Activated CD8-positive, alpha-beta T cell treated with anti-CD3 and anti-CD28 coated beads, Interleukin-2, amount 10 ng/mL, durations not matched to agents 7 days and 5 days (primary cell): ENCODE measurements at regions not wholly inside any gene's neighbourhood (a gene's known extent, or its start where the extent isn't known, plus 50 kb on each side); places are given as distances from the start of the nearest gene placed in this dataset.

ENCODE experiments used
- ATAC-seq: fragments of 150-1000 bp; cut with Tn5 transposase; one replicate; pipeline ENCODE4 v1.10.0; 2021; ENCODE audit warnings: moderate library complexity
- CTCF ChIA-PET: fragments of 350-600 bp; sonication (Branson Sonifier 250); formaldehyde crosslinking; loops from one replicate; lab custom pipeline; 2021; ENCODE audit warnings: antibody characterized with exemption; lab: Charles Lee
- POLR2A ChIA-PET: fragments of 350-600 bp; sonication (Branson Sonifier 250); formaldehyde crosslinking; loops from one replicate; lab custom pipeline; 2021; ENCODE audit warnings: antibody characterized with exemption; lab: Charles Lee
- DNase-seq: peaks from one replicate; pipeline ENCODE4 v3.0.0-alpha.2; 2020
- H3K27ac Mint-ChIP-seq: one replicate; pipeline ENCODE4 v1.8.0; 2021; ENCODE audit warnings: mild to moderate bottlenecking, mixed read lengths
- H3K27me3 Mint-ChIP-seq: one replicate; pipeline ENCODE4 v1.8.0; 2021; ENCODE audit warnings: low read depth, mixed read lengths
- H3K36me3 Mint-ChIP-seq: one replicate; pipeline ENCODE4 v1.8.0; 2021; ENCODE audit warnings: low read depth, mixed read lengths
- H3K4me1 Mint-ChIP-seq: one replicate; pipeline ENCODE4 v1.8.0; 2021; ENCODE audit warnings: low read depth, mixed read lengths
- H3K4me3 Mint-ChIP-seq: one replicate; pipeline ENCODE4 v1.8.0; 2021; ENCODE audit warnings: mild to moderate bottlenecking, mixed read lengths
- H3K9me3 Mint-ChIP-seq: one replicate; pipeline ENCODE4 v1.8.0; 2022; ENCODE audit warnings: mixed read lengths; ENCODE audit not compliant: insufficient read depth

DNA sequence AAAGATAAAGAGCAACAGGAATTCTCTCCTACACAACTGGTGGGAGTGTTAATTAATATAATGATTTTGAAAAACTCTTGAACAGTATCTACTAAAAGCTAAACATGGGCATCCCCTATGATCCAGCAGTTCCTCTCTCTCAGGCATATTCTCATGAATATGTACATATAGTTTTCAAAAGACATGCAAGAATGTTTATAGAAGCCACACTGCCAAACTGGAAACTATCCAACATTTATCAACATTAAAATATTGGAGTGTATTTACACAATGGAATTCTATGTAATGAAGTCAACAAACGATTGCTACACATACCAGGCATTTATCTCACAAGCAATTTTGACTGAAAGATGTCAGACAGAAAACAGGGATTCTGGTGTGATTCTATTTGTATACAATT, 404.5 kb upstream of the ANKRD30A start:
- H3K27me3 Mint-ChIP-seq, result no peaks in the 10 kb centered on the region
- CTCF ChIA-PET, result no interaction called here
- no peaks in the 10 kb centered on the region for H3K4me1 Mint-ChIP-seq
- ATAC-seq, result no peak
- no peaks in the 10 kb centered on the region for H3K36me3 Mint-ChIP-seq
- H3K9me3 Mint-ChIP-seq, result peaks cover 20% of the 10 kb centered on the region
- DNase-seq, result no peak
- POLR2A ChIA-PET, result no interaction called here
- no peak overlapping the region for H3K27ac Mint-ChIP-seq
- H3K4me3 Mint-ChIP-seq, result no peak overlapping the region

DNA sequence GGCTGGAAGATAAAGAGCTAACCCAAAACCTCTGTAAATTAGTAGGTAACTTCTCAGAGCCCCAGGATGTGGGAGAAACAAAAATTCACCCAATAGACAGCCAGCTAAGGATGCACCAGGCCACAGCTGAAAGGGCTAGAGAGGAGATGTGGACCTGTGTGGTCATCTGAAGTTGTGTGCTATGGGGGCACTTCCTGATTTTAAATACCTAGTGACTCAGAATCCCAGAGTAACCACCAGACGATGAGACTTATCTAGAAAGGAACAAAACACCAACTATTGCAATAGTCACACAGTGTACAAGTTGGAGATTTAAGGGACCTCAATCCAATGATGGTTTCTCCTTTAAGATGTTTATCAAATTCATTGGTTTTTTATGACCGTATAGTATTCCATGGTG, 408.3 kb upstream of the ANKRD30A start:
- no peak overlapping the region for H3K27ac Mint-ChIP-seq
- H3K36me3 Mint-ChIP-seq, result no peaks in the 10 kb centered on the region
- no peak for ATAC-seq
- CTCF ChIA-PET, result no interaction called here
- POLR2A ChIA-PET, result no interaction called here
- H3K4me3 Mint-ChIP-seq, result no peak overlapping the region
- H3K27me3 Mint-ChIP-seq, result no peaks in the 10 kb centered on the region
- H3K9me3 Mint-ChIP-seq, result peaks cover 16% of the 10 kb centered on the region
- no peaks in the 10 kb centered on the region for H3K4me1 Mint-ChIP-seq
- no peak for DNase-seq

DNA sequence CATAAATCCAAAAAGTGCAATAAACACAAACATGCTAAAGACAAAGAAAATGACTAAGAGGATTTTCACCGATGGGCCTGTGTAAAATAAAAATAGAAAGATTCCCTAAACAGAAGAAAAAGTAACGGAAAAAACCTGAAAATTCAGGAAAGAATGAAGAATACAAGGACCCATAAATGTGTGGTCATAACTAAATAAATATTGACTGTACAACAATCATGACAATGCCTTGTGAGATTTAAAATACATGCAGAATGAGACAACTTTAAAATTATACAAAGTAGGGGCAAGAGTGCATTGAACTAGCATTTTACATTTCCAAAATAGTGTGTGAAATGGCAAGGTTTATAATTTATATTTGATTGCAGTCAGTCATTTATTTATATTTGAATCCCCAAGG, 409.1 kb upstream of the ANKRD30A start:
- DNase-seq (no peak), ATAC-seq (no peak)
- H3K27me3 Mint-ChIP-seq, result no peaks in the 10 kb centered on the region
- H3K27ac Mint-ChIP-seq, result no peak overlapping the region
- H3K4me3 Mint-ChIP-seq, result no peak overlapping the region
- no peaks in the 10 kb centered on the region for H3K36me3 Mint-ChIP-seq
- H3K4me1 Mint-ChIP-seq, result no peaks in the 10 kb centered on the region
- CTCF ChIA-PET, result no interaction called here
- POLR2A ChIA-PET, result no interaction called here
- H3K9me3 Mint-ChIP-seq, result peaks cover 8% of the 10 kb centered on the region

DNA sequence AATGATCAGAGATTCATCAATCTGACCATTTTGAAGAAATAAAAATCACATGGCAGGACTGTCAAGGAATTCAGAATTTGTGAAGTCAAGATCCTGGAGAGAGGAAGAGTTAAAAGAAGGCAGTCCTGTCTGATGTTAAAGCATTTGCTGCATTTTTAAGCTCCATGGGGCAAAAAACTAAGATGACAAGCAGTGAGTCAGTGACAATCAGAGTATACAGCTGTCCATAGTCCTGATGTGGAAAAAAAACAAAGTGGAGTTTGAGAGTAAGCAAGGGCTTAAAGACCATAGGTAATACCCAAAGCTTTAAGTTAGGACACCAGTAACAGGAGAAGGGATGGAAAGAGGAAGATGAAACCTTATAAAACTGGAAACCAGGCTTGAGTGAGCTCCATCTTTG, 412.7 kb upstream of the ANKRD30A start:
- DNase-seq, result no peak

DNA sequence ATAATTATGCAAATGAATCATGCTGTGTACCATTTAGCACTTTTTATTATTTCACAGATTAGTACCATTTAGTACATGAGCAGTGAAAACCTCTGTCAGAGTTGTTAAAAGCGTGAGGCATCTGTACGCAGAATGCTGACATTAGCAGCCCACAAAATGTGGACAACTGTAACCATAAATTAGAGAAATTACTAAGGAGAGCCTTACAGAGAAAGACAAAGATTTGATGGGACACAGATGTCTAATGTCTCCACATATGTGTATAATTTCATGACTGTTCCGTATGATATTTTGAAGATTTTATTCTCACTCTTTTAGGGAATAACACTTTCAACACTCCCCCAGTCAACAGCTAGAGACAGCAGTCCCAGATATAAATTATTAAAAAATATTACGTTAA, 414.0 kb upstream of the ANKRD30A start:
- Mint-ChIP-seq H3K27ac (no peak overlapping the region), H3K9me3 (peaks cover 6% of the 10 kb centered on the region), H3K36me3 (no peaks in the 10 kb centered on the region), H3K27me3 (no peaks in the 10 kb centered on the region), H3K4me3 (no peak overlapping the region), H3K4me1 (no peaks in the 10 kb centered on the region)
- ChIA-PET POLR2A (no interaction called here), CTCF (no interaction called here)
- no peak for DNase-seq
- ATAC-seq, result no peak

More for the DNA sequence above, 412.7 kb upstream of the ANKRD30A start:
- ChIA-PET CTCF (no interaction called here), POLR2A (no interaction called here)
- Mint-ChIP-seq H3K36me3 (no peaks in the 10 kb centered on the region), H3K27me3 (no peaks in the 10 kb centered on the region), H3K4me3 (no peak overlapping the region), H3K9me3 (peaks cover 7% of the 10 kb centered on the region), H3K4me1 (no peaks in the 10 kb centered on the region), H3K27ac (no peak overlapping the region)
- ATAC-seq, result no peak

DNA sequence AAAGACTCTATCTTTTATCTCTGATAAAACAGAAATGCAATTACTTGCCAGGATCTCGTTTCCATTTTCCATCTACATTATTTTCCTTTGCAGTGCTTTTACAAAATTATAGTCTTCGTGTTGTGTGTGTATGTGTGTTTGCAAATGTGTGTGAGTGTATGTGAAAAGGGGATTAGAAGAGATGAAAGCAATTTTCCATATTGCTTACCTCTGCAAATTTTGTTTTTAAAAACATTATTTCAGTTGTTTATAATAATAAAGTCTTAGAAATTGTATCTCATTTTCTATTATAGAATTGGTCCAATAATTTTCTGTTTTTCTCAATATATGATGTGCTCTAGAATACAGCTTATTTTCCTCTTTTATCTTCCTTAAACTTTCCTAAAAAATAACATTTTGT, 421.3 kb upstream of the ANKRD30A start:
- H3K4me3 Mint-ChIP-seq, result no peak overlapping the region
- no peaks in the 10 kb centered on the region for H3K4me1 Mint-ChIP-seq
- peaks cover 9% of the 10 kb centered on the region for H3K9me3 Mint-ChIP-seq
- H3K27ac Mint-ChIP-seq, result no peak overlapping the region
- ATAC-seq (no peak), DNase-seq (no peak)
- ChIA-PET POLR2A (no interaction called here), CTCF (no interaction called here)
- no peaks in the 10 kb centered on the region for H3K36me3 Mint-ChIP-seq
- H3K27me3 Mint-ChIP-seq, result no peaks in the 10 kb centered on the region

DNA sequence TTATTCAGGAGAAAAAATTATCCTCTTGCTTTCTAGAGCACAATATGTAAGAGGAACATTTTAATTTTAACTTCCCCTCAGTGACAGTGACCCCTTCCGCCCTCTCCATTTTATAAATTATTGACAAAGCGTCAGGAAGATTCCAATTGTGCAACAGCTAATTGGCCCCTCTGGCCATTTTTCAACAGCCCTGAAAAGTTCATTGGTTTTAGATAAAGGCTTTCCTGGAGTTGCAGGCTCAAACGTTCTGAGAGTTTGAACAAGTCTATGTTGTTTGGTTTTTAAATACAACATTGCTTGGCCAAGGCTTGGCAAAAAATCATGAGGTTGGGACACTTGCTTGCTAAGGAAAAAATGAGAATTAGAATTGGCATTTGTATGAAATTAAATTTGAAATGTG, 422.2 kb upstream of the ANKRD30A start:
- CTCF ChIA-PET, result no interaction called here
- H3K36me3 Mint-ChIP-seq, result no peaks in the 10 kb centered on the region
- POLR2A ChIA-PET, result no interaction called here
- no peak overlapping the region for H3K4me3 Mint-ChIP-seq
- no peaks in the 10 kb centered on the region for H3K4me1 Mint-ChIP-seq
- ATAC-seq, result no peak
- peaks cover 16% of the 10 kb centered on the region for H3K9me3 Mint-ChIP-seq
- no peak overlapping the region for H3K27ac Mint-ChIP-seq
- no peaks in the 10 kb centered on the region for H3K27me3 Mint-ChIP-seq
- no peak for DNase-seq

DNA sequence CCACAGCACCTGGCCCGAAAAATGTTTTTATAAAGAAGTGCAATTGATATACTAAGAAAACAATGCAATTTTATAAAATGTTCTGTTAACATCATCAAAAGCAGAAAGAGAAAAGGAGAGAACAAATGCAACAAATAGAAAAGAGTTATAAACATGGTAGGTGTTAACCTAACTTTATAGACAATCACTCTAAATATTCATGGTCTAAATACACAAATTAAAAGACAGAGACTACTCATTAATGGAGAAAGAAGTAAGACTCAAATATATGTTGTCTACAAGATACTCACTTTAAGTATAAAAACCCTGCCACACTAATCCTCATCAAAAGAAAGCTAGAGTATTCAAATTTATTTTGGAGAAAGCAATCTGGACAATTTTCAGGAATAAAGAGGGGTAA, 425.3 kb upstream of the ANKRD30A start:
- no peak for ATAC-seq
- no peaks in the 10 kb centered on the region for H3K27me3 Mint-ChIP-seq
- CTCF ChIA-PET, result no interaction called here
- H3K27ac Mint-ChIP-seq, result no peak overlapping the region
- H3K36me3 Mint-ChIP-seq, result no peaks in the 10 kb centered on the region
- DNase-seq, result no peak
- POLR2A ChIA-PET, result no interaction called here
- peaks cover 7% of the 10 kb centered on the region for H3K9me3 Mint-ChIP-seq
- H3K4me1 Mint-ChIP-seq, result no peaks in the 10 kb centered on the region
- H3K4me3 Mint-ChIP-seq, result no peak overlapping the region

DNA sequence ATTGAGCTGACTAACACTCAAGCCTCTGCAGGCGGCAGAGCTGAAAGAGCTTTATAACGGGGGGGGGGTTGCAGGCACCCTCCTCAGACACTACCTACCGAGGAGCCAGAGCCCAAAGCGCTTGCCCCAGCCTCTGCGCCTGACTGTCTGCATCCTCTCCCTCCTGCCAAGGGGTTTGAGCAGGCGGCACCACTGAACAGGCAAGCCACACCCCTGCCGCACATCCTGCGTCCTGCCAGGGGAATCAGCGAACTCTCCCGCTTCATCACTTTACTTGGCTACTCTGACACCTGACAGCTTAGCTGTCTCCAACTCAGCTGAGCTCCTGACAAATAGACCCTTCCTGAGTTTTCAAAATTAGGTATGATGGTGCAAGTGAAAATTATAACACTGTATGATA, 432.6 kb upstream of the ANKRD30A start:
- POLR2A ChIA-PET, result no interaction called here

DNA sequence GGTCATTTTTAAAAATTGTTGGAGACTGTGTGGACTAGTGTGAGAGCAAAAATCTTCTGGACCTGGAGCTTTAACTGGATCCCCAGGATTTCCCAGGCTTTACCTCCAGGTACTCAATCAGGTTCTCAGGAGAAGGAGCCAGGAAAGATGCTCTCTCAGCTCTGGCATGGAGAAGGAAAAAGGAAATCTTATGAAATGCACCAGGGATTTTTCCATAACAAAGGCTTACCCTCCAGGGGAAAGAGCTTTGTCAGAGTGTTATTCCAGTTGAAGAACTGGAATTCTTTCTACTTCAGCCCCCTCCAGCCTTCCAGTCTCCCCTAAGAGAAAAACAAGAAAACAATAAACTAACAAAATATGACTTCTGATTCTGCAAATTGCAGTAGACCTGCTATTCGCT, 436.7 kb upstream of the ANKRD30A start:
- Mint-ChIP-seq H3K9me3 (no peaks in the 10 kb centered on the region), H3K27me3 (no peaks in the 10 kb centered on the region), H3K36me3 (no peaks in the 10 kb centered on the region), H3K27ac (no peak overlapping the region), H3K4me1 (no peaks in the 10 kb centered on the region), H3K4me3 (no peak overlapping the region)
- ChIA-PET CTCF (no interaction called here), POLR2A (no interaction called here)
- DNase-seq, result no peak
- ATAC-seq, result no peak

More for the DNA sequence above, 432.6 kb upstream of the ANKRD30A start:
- no peak overlapping the region for H3K27ac Mint-ChIP-seq
- H3K36me3 Mint-ChIP-seq, result no peaks in the 10 kb centered on the region
- ATAC-seq (no peak), DNase-seq (no peak)
- H3K9me3 Mint-ChIP-seq, result no peaks in the 10 kb centered on the region
- no peak overlapping the region for H3K4me3 Mint-ChIP-seq
- CTCF ChIA-PET, result no interaction called here
- H3K4me1 Mint-ChIP-seq, result no peaks in the 10 kb centered on the region
- no peaks in the 10 kb centered on the region for H3K27me3 Mint-ChIP-seq

DNA sequence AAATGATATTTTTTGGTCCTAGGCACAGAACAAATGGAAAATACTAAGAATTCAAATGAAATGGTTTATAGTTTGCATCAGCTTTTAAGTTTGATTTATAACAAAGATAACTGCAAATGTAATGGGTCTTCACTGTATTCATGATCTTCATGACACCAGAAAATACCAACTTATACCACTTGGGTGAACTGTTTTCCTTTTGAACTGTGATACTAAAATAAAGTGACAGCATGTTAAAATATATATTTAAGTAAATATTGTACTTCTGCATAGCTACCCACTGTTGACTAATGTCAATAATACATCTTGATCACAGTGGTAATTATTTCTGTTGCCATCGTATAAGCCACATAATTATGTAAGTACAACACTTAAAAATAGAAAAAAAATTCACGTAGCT, 442.0 kb upstream of the ANKRD30A start:
- H3K4me1 Mint-ChIP-seq, result no peaks in the 10 kb centered on the region
- H3K36me3 Mint-ChIP-seq, result no peaks in the 10 kb centered on the region
- no peak for DNase-seq
- H3K4me3 Mint-ChIP-seq, result no peak overlapping the region
- peaks cover 7% of the 10 kb centered on the region for H3K9me3 Mint-ChIP-seq
- H3K27ac Mint-ChIP-seq, result no peak overlapping the region
- no peak for ATAC-seq
- no peaks in the 10 kb centered on the region for H3K27me3 Mint-ChIP-seq
- POLR2A ChIA-PET, result no interaction called here
- CTCF ChIA-PET, result no interaction called here

DNA sequence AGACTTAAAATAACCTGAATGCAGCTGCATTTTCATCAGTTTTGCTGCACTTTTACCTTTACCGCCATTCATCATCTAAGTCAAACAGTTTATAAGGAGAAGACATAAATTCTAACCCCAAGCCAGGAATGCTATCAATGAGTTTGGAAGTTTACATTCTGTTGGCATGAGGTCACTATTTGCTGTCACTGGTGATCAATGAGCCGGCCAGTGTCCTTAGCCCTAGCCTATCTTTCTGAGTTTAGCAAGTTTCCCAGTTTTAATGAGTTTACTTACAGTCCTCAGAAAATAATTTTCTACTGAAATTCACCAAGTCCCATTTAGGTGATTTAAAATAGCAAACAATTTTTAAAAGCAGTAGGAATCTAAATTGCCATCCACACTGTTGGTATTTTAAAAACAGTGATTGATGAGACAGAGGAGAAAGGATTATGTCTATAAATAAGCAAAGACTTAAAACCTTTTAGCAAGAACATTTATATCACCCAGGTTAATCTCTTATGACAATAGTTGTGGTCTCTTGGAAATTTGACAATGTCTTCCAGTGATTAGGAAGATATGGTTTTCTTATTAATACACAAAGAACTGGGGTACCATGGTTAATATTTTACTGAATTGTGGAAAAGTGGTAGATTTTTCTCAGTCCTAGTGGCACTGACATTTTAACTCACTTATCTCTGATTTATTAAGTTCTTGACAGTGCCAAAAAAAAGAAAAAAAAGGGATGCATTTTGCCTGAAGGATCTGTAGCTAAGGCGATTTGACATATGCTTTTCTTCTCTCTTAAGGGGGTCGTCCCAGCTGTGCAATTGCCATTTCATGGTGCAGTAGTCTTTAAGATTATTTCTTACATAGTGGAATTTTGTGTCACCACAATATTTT, 443.4 kb upstream of the ANKRD30A start:
- DNase-seq, result no peak
- ATAC-seq, result no peak
- no peaks in the 10 kb centered on the region for H3K4me1 Mint-ChIP-seq
- H3K27ac Mint-ChIP-seq, result no peak overlapping the region
- ChIA-PET POLR2A (no interaction called here), CTCF (no interaction called here)
- H3K4me3 Mint-ChIP-seq, result no peak overlapping the region
- no peaks in the 10 kb centered on the region for H3K27me3 Mint-ChIP-seq
- no peaks in the 10 kb centered on the region for H3K36me3 Mint-ChIP-seq
- H3K9me3 Mint-ChIP-seq, result peaks cover 10% of the 10 kb centered on the region

DNA sequence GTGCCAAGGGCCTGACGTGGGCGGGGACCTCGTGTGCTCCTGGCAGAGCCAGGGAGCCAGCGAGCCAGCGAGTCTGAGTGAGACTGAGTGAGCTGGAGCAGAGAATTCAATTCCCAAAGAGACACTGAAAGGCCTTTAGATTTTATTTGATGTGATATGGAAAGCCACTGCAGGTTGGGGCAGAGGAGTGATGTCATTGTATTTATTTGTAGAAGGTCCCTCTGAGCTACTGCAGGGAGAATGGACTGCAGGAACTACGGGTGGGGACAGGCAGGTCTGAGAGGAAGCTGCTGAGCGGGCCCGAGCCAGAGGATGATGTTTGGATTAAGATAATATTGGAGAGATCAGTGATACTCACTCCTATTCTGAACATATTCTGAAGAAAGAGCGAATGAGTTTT, 445.8 kb upstream of the ANKRD30A start:
- Mint-ChIP-seq H3K36me3 (no peaks in the 10 kb centered on the region), H3K4me1 (no peaks in the 10 kb centered on the region), H3K27me3 (no peaks in the 10 kb centered on the region), H3K27ac (no peak overlapping the region), H3K4me3 (no peak overlapping the region), H3K9me3 (peaks cover 10% of the 10 kb centered on the region)
- ChIA-PET POLR2A (no interaction called here), CTCF (no interaction called here)
- no peak for ATAC-seq
- DNase-seq, result no peak
